ENCODE measurements at regions not wholly inside any gene's neighbourhood (a gene's known extent, or its start where the extent isn't known, plus 50 kb on each side); places are given as distances from the start of the nearest gene placed in this dataset.

- no peak for DNase-seq
These were observed 50.0 kb upstream of the CELF2 start for GRCh38 chr10:10967581-10968256.
